Hematopoietic multipotent progenitor cell treated with erythropoietin and hydrocortisone succinate and interleukin-3 and kit ligand, for 4 days (in vitro differentiated cells): ENCODE measurements at regions not wholly inside any gene's neighbourhood (a gene's known extent, or its start where the extent isn't known, plus 50 kb on each side); places are given as distances from the start of the nearest gene placed in this dataset.

Source experiments
- DNase-seq: peaks from one replicate; pipeline ENCODE4 v3.0.0-alpha.2; 2015

- no peak for DNase-seq
Measured at GRCh38 chr2:206368484-206368883, 74.8 kb upstream of the ADAM23 start.

GRCh38 chr2:206368933-206369569 is 74.3 kb upstream of the ADAM23 start:
- DNase-seq = peak; percentile 69

- DNase-seq = no peak
Measured at GRCh38 chr2:206375956-206376355, 67.4 kb upstream of the ADAM23 start.

- DNase-seq = no peak
Measured at GRCh38 chr2:206378835-206379234, 64.5 kb upstream of the ADAM23 start.

DNA sequence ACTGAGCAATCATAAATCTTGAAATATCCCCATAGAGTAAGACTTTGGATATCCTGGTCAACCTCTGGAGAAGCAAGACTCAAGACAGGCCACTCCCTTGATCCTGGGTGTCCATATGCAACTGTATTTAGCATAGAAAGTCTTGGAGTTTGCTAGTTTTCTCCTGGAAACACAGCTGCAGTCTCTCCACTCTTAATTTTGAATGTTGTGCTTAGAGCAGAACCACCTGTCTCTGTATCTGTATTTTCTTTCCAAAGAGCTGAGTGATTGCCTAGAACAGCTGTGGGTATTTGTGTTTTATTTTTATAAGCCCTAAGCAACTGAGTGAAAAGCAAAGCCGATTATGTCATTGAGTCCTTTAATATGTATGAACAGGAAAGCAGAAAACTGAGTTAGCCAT is 64.1 kb upstream of the ADAM23 start:
- no peak for DNase-seq

DNA sequence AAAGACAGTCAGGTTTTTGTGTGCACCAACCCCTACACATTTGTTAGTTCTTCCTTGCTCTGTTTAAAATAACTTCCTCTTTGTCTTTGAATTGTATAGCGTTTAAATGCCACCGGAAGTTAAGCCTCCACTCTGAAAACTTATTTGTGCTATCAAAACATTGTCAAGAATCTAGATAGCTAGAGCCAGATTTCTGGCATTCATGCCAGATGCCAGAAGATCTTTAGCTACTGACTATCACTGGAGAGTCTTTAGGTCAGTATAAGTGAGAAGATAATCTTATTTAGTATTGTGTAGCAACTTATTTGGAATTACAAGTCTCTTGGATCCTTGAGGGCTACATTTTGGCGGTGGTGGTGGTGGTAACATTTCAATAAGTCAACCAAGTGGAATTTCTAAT is 63.4 kb upstream of the ADAM23 start:
- no peak for DNase-seq

DNA sequence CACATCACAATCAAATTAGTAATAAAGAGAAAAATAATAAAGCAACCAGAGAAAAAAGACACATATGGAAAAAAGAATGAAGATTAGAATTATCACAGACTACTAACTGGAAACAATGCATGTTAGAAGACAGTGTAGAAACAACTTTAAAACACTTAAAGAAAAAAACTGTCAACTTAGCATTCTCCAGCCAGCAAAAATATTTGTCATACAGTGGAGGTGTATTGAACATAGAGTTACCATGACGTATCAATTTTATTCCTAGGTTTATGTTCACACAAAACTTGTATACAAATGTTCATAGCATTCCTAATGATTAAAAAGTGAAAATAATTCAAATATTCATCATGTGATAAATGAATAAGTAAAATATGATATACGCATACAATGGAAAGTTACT is 61.5 kb upstream of the ADAM23 start:
- no peak for DNase-seq

DNA sequence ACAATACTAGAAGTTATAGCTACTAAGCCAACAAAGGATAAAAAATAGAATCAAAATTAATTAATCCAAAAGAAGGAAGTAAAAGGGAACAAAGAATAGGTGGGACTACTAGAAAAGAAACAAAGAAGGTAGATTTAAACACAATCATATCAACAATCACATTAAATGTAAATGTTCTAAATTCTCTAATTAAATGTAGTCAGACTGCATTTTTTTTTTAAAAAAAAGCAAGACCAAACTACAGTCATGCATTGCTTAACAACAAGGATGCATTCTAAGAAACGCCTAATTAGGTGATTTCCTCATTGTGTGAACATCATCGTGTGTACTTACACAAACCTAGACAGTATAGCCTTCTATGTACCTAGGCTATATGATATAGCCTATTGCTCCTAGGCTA is 59.7 kb upstream of the ADAM23 start:
- no peak for DNase-seq

- DNase-seq = no peak
Measured at GRCh38 chr2:206387808-206388207, 55.5 kb upstream of the ADAM23 start.

- DNase-seq = peak; percentile 9
Measured at GRCh38 chr2:206388698-206389097, 54.6 kb upstream of the ADAM23 start.

DNA sequence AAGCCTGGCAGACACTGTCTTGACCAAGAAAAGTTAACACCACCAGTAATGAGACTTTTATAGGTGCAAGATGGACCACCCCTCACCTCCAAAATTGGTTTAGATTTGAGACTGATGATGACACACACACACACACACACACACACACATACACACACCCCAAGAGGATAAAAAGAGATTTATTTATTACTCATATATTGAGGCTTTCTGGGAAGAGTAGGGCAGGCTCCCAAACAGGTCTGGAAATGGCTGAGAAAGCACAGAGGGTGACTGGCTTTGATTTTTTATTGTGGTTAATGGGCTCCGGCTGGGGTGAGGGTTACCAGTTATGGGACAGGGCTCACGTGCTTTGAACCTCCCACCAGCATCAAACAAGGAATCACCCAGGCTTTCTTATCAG is 54.2 kb upstream of the ADAM23 start:
- peak; percentile 9 for DNase-seq

DNA sequence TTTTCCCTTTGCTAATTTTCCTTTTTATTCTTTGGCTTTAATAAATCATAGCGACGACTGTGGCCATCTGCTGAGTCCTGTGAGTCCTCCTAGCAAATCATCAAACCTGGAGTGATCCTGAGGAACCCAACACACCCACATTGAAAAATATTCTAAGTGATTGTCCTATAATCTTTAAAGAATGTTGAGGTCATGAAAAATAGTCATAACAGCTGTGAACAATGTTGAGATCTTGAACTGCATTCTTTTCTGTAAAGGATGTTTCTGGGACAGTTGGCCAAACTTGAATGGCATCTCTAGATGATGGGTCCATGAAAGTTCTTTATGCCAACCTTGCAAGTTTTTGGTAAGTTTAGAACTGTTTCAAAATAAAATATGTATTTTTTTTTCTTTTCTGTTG is 53.2 kb upstream of the ADAM23 start:
- no peak for DNase-seq

DNA sequence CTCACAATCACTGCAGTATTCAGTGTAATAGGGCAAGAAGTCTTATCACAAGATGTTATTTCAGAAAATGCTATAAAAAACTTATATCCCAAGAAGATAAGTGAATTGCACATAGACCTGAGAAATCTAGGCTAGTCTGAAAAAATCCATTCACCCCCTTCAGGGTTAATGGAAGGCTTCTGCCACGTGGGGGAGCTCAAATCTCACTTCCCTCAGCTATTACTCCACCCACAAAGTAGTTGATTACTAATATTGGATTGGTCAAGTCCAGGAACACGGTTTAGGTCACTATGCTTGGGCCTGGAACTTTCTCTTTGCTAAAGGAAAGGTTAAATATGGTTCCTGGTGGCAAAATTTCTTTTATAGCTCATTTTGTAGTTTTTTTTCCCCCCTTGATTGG is 51.2 kb upstream of the ADAM23 start:
- peak; percentile 68 for DNase-seq
